ENCODE measurements at regions not wholly inside any gene's neighbourhood (a gene's known extent, or its start where the extent isn't known, plus 50 kb on each side); places are given as distances from the start of the nearest gene placed in this dataset.

DNA sequence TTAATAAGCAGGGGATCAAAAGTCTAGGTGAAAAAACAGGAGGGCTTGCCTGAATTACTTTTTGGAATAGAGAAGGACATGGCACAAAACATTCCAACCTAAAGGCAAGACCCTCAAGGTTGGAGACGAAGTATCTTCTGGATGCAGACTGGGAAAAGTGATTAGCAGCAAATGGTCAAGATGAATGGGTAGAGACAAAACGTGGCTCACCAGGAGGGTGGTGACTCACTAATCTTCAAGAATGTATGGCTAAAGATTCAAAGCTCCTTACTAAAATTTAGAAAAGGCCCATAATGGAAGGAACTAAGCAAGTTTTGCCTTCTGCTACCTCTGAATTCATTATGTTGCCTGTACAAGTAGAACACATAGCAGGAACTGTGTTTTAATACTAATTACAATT lies 469.5 kb upstream of the RBFOX1 start:
- in situ Hi-C loops (cut with MboI; ENCODE audit: low sequenced_read_pairs), result no loop called here

DNA sequence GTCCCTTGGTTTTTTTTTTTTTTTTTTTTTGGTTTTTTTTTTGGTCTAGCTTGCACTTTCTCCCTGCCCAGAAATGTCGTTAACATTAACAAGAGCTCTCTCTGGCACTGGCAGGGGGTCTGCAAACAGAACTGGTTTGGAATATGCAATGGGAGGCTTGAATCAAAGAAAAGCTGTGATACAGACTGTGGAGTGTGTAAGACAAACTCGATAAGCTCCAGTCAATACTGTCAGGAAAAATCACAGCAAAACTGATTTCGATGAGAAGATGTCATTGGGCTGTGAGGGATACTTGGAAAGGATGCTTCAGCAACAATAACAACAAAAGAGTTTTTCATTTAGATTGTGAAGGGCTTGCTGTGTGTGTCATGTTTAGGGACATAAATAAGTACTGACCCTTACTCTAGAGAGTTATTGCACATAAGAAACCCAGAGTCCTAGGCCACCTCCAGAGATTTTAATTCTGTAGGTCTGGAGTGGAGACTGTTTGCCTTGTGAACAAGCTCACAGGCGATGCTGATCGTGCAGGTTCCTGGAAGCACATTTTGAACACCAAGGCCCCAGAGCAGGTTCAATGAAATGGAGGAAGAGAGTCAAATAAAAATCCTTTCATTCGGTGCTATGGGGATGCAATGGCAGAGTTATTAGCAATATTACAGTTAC lies 470.7 kb upstream of the RBFOX1 start:
- in situ Hi-C loops (cut with MboI; ENCODE audit: low sequenced_read_pairs), result no loop called here

DNA sequence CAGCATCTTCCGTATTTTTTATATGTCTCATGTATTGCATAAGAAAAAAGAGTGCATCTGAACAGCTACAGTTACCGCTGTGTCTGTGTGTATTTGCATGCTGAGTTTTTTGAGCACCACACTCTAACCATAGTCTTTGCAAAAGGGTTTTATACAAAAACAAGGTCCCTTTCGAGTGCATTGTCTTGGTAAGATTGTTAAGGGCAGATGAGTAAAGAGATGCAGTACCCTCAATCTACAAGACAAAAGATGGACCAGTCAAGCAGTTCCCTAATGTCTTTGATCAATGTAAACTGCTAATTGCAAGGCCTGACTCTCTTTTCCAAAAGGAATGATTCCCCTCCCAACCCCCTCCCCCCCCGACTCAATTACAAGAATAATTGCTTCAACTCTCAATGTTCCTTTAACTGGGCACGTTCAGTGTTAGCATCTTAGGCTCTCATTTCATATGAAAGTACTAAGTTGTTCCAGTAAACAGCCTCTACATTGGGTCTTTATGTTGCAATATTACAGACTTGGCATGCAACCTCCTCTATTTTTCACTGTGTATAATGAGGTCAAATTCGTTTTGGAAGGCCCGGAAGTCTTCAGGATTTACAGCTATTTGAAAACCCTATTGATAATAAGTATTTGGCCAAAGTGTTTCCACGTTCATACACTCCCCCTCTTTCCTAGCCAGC lies 471.4 kb upstream of the RBFOX1 start:
- in situ Hi-C loops (cut with MboI; ENCODE audit: low sequenced_read_pairs), result no loop called here

DNA sequence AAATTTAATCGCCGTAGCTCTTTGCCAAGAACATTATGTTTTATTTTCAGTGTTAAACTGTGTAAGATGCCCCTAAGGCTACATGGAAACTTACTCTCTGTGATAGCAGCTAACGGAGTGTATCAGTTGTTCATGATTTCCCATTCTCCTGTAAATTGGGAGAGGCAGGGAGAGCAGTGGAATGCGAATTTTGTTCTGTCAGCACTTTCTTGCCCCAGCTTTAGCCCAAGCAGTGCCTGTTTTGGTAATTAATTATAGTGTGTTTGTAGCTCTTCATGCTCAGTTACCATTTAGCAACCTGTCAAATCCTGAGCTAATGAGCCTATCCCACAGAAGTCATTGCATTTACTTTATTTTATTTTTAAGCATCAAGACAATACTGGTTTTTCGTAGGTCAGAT lies 475.1 kb upstream of the RBFOX1 start:
- in situ Hi-C loops (cut with MboI; ENCODE audit: low sequenced_read_pairs), result no loop called here

GRCh38 chr16:6856578-6856977 lies 476.1 kb upstream of the RBFOX1 start:
- in situ Hi-C loops (cut with MboI; ENCODE audit: low sequenced_read_pairs), result no loop called here

GRCh38 chr16:6853565-6853964 lies 479.1 kb upstream of the RBFOX1 start:
- in situ Hi-C loops (cut with MboI; ENCODE audit: low sequenced_read_pairs), result no loop called here

GRCh38 chr16:6852643-6853225 lies 479.9 kb upstream of the RBFOX1 start:
- in situ Hi-C loops (cut with MboI; ENCODE audit: low sequenced_read_pairs), result no loop called here

DNA sequence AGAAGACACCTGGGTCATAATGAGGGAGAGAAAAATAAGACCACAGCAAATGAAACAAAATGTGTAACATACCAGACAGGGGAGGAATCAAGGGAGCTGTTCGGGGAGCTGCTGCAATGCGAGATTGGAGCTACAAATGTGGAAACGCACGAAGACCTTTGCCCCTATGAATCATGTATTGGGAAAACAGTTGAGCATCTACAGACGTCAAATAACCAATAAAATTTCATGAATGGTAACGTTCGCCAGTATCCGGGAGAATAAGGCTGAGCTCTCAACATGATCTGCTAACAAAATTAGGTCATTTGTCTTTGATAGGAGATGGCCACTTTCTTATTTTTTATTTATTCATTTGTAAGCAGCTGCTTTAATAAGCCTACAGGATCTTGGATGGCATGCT lies 486.2 kb upstream of the RBFOX1 start:
- in situ Hi-C loops (cut with MboI; ENCODE audit: low sequenced_read_pairs), result no loop called here

DNA sequence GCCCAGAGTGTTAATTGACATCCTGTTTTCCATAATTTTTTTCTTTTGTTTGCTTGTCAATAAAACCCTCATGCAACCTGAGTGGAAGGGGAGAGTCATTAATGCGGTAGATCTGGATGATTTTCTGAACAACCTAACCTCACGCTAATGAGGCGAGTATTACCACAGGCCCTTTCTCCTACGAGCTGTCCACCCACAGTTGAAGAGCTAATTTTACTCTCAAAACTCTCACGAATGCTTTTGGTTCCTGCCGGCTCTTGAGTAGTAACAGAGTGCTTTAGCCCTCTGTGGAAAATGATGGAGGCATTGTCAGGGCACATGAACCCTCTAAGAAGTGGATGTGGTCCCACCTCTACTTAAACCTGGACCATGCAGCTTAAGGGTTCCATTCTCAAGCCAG lies 491.3 kb upstream of the RBFOX1 start:
- in situ Hi-C loops (cut with MboI; ENCODE audit: low sequenced_read_pairs), result no loop called here

DNA sequence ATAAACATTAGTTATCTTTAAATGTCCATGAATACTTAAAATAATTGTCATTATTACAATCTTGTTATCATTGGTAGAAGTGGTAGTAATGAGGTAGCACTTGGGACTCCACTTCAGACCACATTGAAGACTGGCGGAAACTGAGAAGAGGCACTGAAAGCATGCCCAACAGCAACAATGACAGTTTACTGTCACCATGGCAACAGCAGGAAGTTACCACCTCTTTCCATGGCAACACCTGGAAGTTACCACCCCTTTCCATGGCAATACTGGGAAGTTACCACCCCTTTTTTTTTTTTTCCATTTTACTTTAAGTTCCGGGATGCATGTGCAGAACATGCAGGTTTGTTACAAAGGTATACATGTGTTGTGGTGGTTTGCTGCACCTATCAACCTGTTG lies 494.9 kb upstream of the RBFOX1 start:
- in situ Hi-C loops (cut with MboI; ENCODE audit: low sequenced_read_pairs), result no loop called here

DNA sequence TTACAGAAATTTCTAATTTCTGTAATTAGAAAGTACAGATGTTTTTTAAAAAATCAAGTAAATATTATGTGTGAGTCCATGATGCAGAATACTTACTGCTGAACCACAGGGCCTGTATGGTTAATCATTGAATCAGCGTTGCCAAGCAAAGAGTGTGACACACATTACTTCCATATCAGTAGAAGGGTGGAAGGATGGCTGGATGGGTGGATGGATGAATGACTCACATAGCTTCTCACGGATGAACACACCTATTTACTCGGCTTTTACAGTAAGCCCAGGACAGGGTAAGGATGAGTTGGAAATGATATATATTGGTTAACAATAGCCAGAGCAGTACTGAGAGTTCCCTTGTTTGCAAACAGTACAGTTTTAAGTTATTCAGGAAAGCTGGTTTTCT lies 495.9 kb upstream of the RBFOX1 start:
- in situ Hi-C loops (cut with MboI; ENCODE audit: low sequenced_read_pairs), result no loop called here

GRCh38 chr16:6835941-6836340 lies 496.7 kb upstream of the RBFOX1 start:
- in situ Hi-C loops (cut with MboI; ENCODE audit: low sequenced_read_pairs), result no loop called here

GRCh38 chr16:6835516-6835915 lies 497.1 kb upstream of the RBFOX1 start:
- in situ Hi-C loops (cut with MboI; ENCODE audit: low sequenced_read_pairs), result no loop called here

- in situ Hi-C loops (cut with MboI; ENCODE audit: low sequenced_read_pairs), result no loop called here
Measured at GRCh38 chr16:6828690-6829089, 504.0 kb upstream of the RBFOX1 start.

GRCh38 chr16:6827931-6828330 lies 504.7 kb upstream of the RBFOX1 start:
- in situ Hi-C loops (cut with MboI; ENCODE audit: low sequenced_read_pairs), result no loop called here

DNA sequence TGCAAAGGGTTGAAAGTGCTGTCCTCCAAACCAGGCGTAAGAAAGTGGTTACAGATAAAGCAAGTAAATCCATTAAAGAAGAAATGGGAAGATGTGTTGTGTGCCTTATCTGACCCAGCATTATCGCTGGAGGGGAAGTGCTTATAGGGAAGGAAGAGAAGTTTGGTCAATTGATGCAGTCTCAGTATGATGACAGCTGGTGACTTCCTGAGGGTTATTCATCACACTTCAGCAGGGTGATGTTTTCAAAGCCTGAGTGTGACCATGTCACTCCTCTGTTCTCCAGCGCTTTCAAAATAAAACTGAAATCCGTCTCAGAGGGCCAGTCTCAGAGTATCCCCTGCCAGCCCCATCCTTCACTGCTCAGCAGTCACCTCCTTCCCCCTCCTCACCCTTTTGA lies 505.4 kb upstream of the RBFOX1 start:
- in situ Hi-C loops (cut with MboI; ENCODE audit: low sequenced_read_pairs), result no loop called here

DNA sequence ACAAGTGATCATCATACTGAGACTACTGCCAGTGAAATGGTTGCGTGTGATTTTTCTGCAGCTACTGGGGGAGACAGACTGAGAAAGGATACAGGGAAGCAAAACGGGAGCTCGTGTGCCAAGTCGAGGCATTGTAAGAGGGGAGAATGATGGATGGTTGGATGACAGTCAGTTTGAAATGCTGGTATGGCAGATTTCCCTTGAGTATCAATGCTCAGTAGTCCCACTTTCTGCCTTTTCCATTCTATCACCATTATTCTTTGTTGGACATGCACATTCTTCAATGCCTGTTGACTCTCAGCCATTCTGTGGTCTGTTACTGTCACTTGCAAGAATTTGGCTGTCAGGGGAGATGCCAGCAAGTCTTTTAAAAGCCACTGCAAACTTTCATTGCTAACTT lies 510.6 kb upstream of the RBFOX1 start:
- in situ Hi-C loops (cut with MboI; ENCODE audit: low sequenced_read_pairs), result no loop called here

GRCh38 chr16:6804461-6804860 lies 528.2 kb upstream of the RBFOX1 start:
- in situ Hi-C loops (cut with MboI; ENCODE audit: low sequenced_read_pairs), result no loop called here

GRCh38 chr16:6803176-6803575 lies 529.5 kb upstream of the RBFOX1 start:
- in situ Hi-C loops (cut with MboI; ENCODE audit: low sequenced_read_pairs), result no loop called here

DNA sequence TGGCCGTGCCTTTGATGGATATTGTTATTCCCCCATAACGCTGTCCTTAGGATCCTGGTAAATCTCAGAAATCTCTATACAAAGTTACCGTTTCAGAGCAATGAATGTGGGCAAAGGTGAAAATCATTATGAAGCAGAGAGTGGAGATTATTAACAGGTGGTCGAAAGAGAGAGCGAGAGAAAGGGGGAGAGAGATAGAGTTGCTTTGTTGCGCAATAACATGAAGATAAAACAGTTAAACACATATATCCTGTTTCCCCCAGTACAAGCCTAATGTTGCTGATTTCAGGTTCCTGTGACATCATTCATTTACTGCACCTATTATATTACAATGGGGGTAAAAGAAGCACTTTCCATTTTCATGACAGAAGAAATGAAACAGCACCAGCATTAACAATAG lies 535.4 kb upstream of the RBFOX1 start:
- in situ Hi-C loops (cut with MboI; ENCODE audit: low sequenced_read_pairs), result no loop called here

DNA sequence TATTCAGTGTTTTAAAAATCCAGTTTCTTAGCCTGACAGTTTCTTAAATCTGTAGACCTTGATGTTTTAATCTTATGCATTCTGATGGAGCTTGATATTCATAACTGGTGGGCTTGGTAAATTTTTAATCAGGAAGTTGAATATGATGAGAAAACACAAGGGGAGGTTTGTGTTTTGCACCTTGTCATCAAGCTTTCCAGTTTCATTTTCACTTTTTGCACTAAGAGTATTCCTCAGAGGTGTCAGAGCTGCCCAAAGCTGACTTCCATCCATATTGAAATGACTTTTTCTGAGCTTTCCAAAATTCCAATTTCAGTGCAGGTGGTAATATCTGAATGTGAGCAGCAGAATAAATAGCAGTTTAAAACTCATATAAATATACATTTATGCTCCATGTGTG lies 555.0 kb upstream of the RBFOX1 start:
- in situ Hi-C loops (cut with MboI; ENCODE audit: low sequenced_read_pairs), result no loop called here

DNA sequence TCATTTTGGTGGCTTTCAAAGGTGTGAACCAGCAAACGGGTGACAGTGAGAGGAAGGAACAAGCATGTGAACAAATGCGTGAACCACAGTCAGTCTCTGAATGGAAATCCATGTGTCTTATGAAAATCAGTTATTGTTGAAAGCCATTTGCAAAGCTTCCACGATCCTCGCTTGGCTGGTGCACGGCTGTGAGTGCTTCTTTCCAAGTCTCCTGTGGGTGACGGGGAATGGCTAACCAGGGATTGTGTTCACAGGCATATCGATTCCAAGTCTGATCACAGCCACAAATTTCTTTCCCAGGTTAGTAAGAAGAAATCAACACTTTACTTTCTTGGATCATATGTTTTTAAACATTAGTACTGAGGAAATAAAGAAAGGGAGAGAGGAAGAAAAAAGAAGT lies 556.9 kb upstream of the RBFOX1 start:
- in situ Hi-C loops (cut with MboI; ENCODE audit: low sequenced_read_pairs), result no loop called here

DNA sequence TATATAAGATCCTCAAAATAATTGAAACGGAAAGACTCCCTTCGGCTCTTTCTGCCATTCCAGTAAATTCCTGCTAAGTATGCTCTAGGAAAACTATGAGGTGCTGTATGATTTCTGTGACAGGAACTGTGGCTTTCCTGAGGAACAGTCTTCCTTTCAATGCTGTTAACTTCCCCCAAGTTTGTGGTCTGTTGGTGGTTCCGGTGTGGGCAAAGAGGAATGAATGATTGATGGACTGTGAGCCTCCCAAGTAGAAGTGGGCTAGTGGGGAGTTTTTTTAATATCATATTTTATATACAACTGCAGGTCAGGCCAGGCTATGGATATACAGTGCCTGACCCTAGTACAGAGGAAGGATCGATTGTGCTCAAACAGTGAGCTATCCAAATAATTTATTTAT lies 560.7 kb upstream of the RBFOX1 start:
- in situ Hi-C loops (cut with MboI; ENCODE audit: low sequenced_read_pairs), result no loop called here

Data from HL-60/S4 (cell line).